H9 (cell line): ENCODE measurements at regions not wholly inside any gene's neighbourhood (a gene's known extent, or its start where the extent isn't known, plus 50 kb on each side); places are given as distances from the start of the nearest gene placed in this dataset.

Experiments
- DNase-seq: peaks from one replicate; pipeline ENCODE4 v3.0.0-alpha.2; 2017
- H2AFZ ChIP-seq: one replicate; pipeline ENCODE4 v1.6.1; 2013; ENCODE audit warnings: mild to moderate bottlenecking, low read length, control low read depth, moderate library complexity
- H2AK5ac ChIP-seq: 2 replicates; pipeline ENCODE4 v1.6.1; 2013; ENCODE audit warnings: low read length, control low read depth, mixed read lengths; ENCODE audit not compliant: insufficient read length
- H2BK120ac ChIP-seq: one replicate; pipeline ENCODE4 v1.6.1; 2013; ENCODE audit warnings: low read depth, mild to moderate bottlenecking, low read length, control low read depth, inconsistent platforms; ENCODE audit not compliant: poor library complexity, severe bottlenecking
- H2BK12ac ChIP-seq: 2 replicates; pipeline ENCODE4 v1.6.1; 2013; ENCODE audit warnings: low read length, control low read depth, mixed read lengths, low read depth; ENCODE audit not compliant: insufficient read length
- H2BK15ac ChIP-seq: 2 replicates; pipeline ENCODE4 v1.6.1; 2013; ENCODE audit warnings: low read depth, low read length, control low read depth
- H2BK20ac ChIP-seq: one replicate; pipeline ENCODE4 v1.6.1; 2013; ENCODE audit warnings: low read depth, mild to moderate bottlenecking, low read length, control low read depth, inconsistent platforms; ENCODE audit not compliant: poor library complexity, severe bottlenecking
- H2BK5ac ChIP-seq: 2 replicates; pipeline ENCODE4 v1.6.1; 2013; ENCODE audit warnings: low read length, control low read depth, mixed read lengths; ENCODE audit not compliant: insufficient read length
- H3K14ac ChIP-seq: 2 replicates; pipeline ENCODE4 v1.6.1; 2013; ENCODE audit warnings: low read length, control low read depth; ENCODE audit not compliant: insufficient read depth
- H3K18ac ChIP-seq: 2 replicates; pipeline ENCODE4 v1.6.1; 2013; ENCODE audit warnings: low read depth, mild to moderate bottlenecking, mixed read lengths, low read length, control low read depth; ENCODE audit not compliant: insufficient read length
- H3K23ac ChIP-seq: 2 replicates; pipeline ENCODE4 v1.6.1; 2013; ENCODE audit warnings: low read length, control low read depth, mixed read lengths, low read depth; ENCODE audit not compliant: insufficient read length
- H3K23me2 ChIP-seq: 2 replicates; pipeline ENCODE4 v1.6.1; 2013; ENCODE audit warnings: low read depth, mild to moderate bottlenecking, mixed read lengths, low read length, control low read depth; ENCODE audit not compliant: insufficient read length, poor library complexity, severe bottlenecking
- H3K27ac ChIP-seq: 2 replicates; pipeline ENCODE4 v1.5.1; 2013; ENCODE audit warnings: low read length, control low read depth, mixed read lengths, low read depth; ENCODE audit not compliant: insufficient read length
- H3K27me3 ChIP-seq: 2 replicates; pipeline ENCODE4 v1.6.1; 2013; ENCODE audit warnings: low read length, control low read depth, inconsistent platforms; ENCODE audit not compliant: insufficient read depth
- H3K4ac ChIP-seq: 2 replicates; pipeline ENCODE4 v1.6.1; 2013; ENCODE audit warnings: low read depth, mild to moderate bottlenecking, control low read depth, inconsistent platforms, low read length, moderate library complexity
- H3K4me1 ChIP-seq: 2 replicates; pipeline ENCODE4 v1.6.1; 2013; ENCODE audit warnings: low read length, control low read depth, inconsistent platforms; ENCODE audit not compliant: insufficient read depth
- H3K4me2 ChIP-seq: 2 replicates; pipeline ENCODE4 v1.6.1; 2013; ENCODE audit warnings: low read length, control low read depth, mixed read lengths; ENCODE audit not compliant: insufficient read length, insufficient read depth
- H3K56ac ChIP-seq: 2 replicates; pipeline ENCODE4 v1.6.1; 2013; ENCODE audit warnings: low read depth, mild to moderate bottlenecking, mixed read lengths, low read length, control low read depth; ENCODE audit not compliant: insufficient read length
- H3K79me1 ChIP-seq: 2 replicates; pipeline ENCODE4 v1.6.1; 2013; ENCODE audit warnings: low read depth, mild to moderate bottlenecking, moderate library complexity, low read length, control low read depth, inconsistent platforms; ENCODE audit not compliant: insufficient read depth, poor library complexity, severe bottlenecking
- H3K79me2 ChIP-seq: 2 replicates; pipeline ENCODE4 v1.6.1; 2013; ENCODE audit warnings: low read length, control low read depth, inconsistent platforms; ENCODE audit not compliant: insufficient read depth
- H3K9ac ChIP-seq: 2 replicates; pipeline ENCODE4 v1.6.1; 2013; ENCODE audit warnings: low read length, control low read depth, mixed read lengths; ENCODE audit not compliant: insufficient read length; ENCODE audit errors: extremely low read depth
- H3K9me3 ChIP-seq: one replicate; pipeline ENCODE4 v1.6.1; 2013; ENCODE audit warnings: low read depth, low read length, inconsistent platforms; ENCODE audit not compliant: control insufficient read depth
- H3T11ph ChIP-seq: one replicate; pipeline ENCODE4 v1.6.1; 2013; ENCODE audit warnings: mild to moderate bottlenecking, low read length, control low read depth, inconsistent platforms
- H4K20me1 ChIP-seq: one replicate; pipeline ENCODE4 v1.6.1; 2013; ENCODE audit not compliant: control insufficient read depth, insufficient read length, insufficient read depth
- H4K5ac ChIP-seq: 2 replicates; pipeline ENCODE4 v1.6.1; 2013; ENCODE audit warnings: low read depth, mild to moderate bottlenecking, mixed read lengths, low read length, control low read depth; ENCODE audit not compliant: insufficient read length
- H4K8ac ChIP-seq: replicated peaks from 2 replicates; pipeline ENCODE4 v1.6.1; 2013; ENCODE audit warnings: low read length, control low read depth, mixed read lengths, low read depth; ENCODE audit not compliant: insufficient read length
- H4K91ac ChIP-seq: 2 replicates; pipeline ENCODE4 v1.6.1; 2013; ENCODE audit warnings: low read depth, mild to moderate bottlenecking, moderate library complexity, mixed read lengths, low read length, control low read depth; ENCODE audit not compliant: insufficient read length
- H3K27ac Mint-ChIP-seq, 3 experiments: 2 replicates in 2 of 3; 3 replicates in 1 of 3; pipeline ENCODE4 v1.8.0; 2020 to 2021; ENCODE audit warnings: mixed read lengths in 3 of 3, mild to moderate bottlenecking in 1 of 3, moderate library complexity in 1 of 3
- H3K27me3 Mint-ChIP-seq: 2 replicates; pipeline ENCODE4 v1.8.0; 2021; ENCODE audit warnings: low read depth, mild to moderate bottlenecking, moderate library complexity, mixed read lengths
- H3K36me3 Mint-ChIP-seq, 3 experiments: 2 replicates in 2 of 3; 3 replicates in 1 of 3; pipeline ENCODE4 v1.8.0; 2020 to 2021; ENCODE audit warnings: low read depth in 3 of 3, mixed read lengths in 3 of 3; ENCODE audit not compliant: insufficient read depth in 1 of 3
- H3K4me1 Mint-ChIP-seq, 2 experiments: 2 replicates each; pipeline ENCODE4 v1.8.0; 2020; ENCODE audit warnings: mixed read lengths in 2 of 2
- H3K4me3 Mint-ChIP-seq, 2 experiments: 2 replicates in 1 of 2; 3 replicates in 1 of 2; pipeline ENCODE4 v1.8.0; 2020 to 2021; ENCODE audit warnings: mild to moderate bottlenecking in 2 of 2, mixed read lengths in 2 of 2, moderate library complexity in 1 of 2
- H3K9me3 Mint-ChIP-seq, 2 experiments: 2 replicates in 1 of 2; 3 replicates in 1 of 2; pipeline ENCODE4 v1.8.0; 2020; ENCODE audit warnings: mild to moderate bottlenecking in 2 of 2, mixed read lengths in 2 of 2, moderate library complexity in 1 of 2
- WGBS: extraction: QIAGEN DNeasy Blood & Tissue Kit; methylation state at CpG from one replicate; pipeline ENCODE4 v1.1.7; 2013; ENCODE audit warnings: missing lambda C conversion rate, low lambda C conversion rate, mixed read lengths; ENCODE audit not compliant: insufficient read length; ENCODE audit errors: extremely low coverage; 5-methylcytosine and 5-hydroxymethylcytosine counted together
- TF ChIP-seq, protein P1 (sequence below): fragments of 200-600 bp; sonication (generic); conservative IDR thresholded peaks from 3 replicates; pipeline ENCODE4 v1.8.0; 2021; ENCODE audit warnings: antibody characterized with exemption, mild to moderate bottlenecking

DNA sequence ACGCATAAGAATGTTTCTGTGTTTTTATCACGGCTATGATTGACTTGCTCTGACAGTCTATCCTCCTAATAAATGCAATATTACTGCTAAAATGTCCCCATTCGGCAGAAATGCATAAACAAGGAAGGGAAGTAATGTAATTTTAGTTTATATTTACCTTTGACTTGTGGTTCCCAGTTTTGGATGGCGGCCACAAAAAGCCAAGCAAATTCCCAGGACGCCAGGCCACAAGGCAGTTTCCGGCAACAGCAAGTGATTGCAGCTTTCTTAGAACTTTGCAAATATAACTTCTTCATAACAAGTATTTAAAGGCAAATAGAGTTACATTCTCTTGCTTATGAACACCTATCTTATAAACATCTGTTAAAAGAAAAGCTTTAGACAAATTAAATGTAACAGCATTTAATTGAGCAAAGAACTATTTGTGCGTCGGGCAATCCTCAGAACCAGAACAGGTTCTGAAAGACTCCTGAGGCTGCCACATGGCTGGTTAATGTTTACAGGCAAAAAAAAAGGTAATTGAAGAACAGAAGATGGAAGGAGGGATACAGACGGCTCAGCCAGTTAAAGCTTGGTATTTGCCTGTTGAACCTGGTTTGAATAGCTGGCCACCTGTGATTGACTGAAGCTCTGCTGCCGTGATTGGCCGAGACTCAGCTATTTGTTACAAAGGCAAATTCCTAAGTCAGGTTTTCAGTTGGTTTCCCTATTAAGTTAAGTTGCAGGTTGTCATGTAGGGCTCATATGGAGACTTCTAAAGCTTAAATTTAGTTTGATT lies 80.8 kb downstream of the C21orf91 start:
- no peak overlapping the region for H3K18ac ChIP-seq
- no peaks in the 10 kb centered on the region for H3K27me3 ChIP-seq
- no peak overlapping the region for H3K4me3 Mint-ChIP-seq
- no peak overlapping the region for H4K91ac ChIP-seq
- H3K27ac ChIP-seq = no peak overlapping the region
- H3K56ac ChIP-seq = no peak overlapping the region
- no CpG with 5 or more reads among the region's 11 CpGs for WGBS
- H3K4me1 Mint-ChIP-seq = peaks cover 5 to 7% of the 10 kb centered on the region in 2 experiments
- H2BK120ac ChIP-seq = no peak overlapping the region
- no peak overlapping the region for H2BK12ac ChIP-seq
- H4K20me1 ChIP-seq = no peaks in the 10 kb centered on the region
- no peak overlapping the region for H3K14ac ChIP-seq
- H2AFZ ChIP-seq = no peak overlapping the region
- TF ChIP-seq, protein P1, sequence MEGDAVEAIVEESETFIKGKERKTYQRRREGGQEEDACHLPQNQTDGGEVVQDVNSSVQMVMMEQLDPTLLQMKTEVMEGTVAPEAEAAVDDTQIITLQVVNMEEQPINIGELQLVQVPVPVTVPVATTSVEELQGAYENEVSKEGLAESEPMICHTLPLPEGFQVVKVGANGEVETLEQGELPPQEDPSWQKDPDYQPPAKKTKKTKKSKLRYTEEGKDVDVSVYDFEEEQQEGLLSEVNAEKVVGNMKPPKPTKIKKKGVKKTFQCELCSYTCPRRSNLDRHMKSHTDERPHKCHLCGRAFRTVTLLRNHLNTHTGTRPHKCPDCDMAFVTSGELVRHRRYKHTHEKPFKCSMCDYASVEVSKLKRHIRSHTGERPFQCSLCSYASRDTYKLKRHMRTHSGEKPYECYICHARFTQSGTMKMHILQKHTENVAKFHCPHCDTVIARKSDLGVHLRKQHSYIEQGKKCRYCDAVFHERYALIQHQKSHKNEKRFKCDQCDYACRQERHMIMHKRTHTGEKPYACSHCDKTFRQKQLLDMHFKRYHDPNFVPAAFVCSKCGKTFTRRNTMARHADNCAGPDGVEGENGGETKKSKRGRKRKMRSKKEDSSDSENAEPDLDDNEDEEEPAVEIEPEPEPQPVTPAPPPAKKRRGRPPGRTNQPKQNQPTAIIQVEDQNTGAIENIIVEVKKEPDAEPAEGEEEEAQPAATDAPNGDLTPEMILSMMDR = no peak
- no peak overlapping the region for H3T11ph ChIP-seq
- no peak overlapping the region for H3K27ac Mint-ChIP-seq
- no peaks in the 10 kb centered on the region; the same call in 1 of the 2 replicates for H3K27me3 Mint-ChIP-seq
- H3K4me2 ChIP-seq = no peak overlapping the region
- H4K8ac ChIP-seq = no peak overlapping the region
- no peak overlapping the region for H4K5ac ChIP-seq
- H3K23me2 ChIP-seq = no peaks in the 10 kb centered on the region
- no peak overlapping the region for H3K4ac ChIP-seq
- H3K4me1 ChIP-seq = no peaks in the 10 kb centered on the region
- no peak overlapping the region for H2BK20ac ChIP-seq
- H3K9ac ChIP-seq = no peak overlapping the region
- H2AK5ac ChIP-seq = no peak overlapping the region
- peak; percentile 32 for DNase-seq
- no peaks in the 10 kb centered on the region for H3K79me2 ChIP-seq
- no peak overlapping the region for H2BK15ac ChIP-seq
- H3K9me3 ChIP-seq = no peaks in the 10 kb centered on the region
- peaks cover 0 to 7% (median 0%) of the 10 kb centered on the region in 3 experiments; a peak in 3 of 7 replicates for H3K36me3 Mint-ChIP-seq
- no peak overlapping the region for H3K23ac ChIP-seq
- no peaks in the 10 kb centered on the region for H3K79me1 ChIP-seq
- H2BK5ac ChIP-seq = no peak overlapping the region
- peaks cover 6 to 7% of the 10 kb centered on the region in 2 experiments; a peak in 3 of 5 replicates for H3K9me3 Mint-ChIP-seq
